ENCODE measurements at regions not wholly inside any gene's neighbourhood (a gene's known extent, or its start where the extent isn't known, plus 50 kb on each side); places are given as distances from the start of the nearest gene placed in this dataset.
A peak's percentile ranks its signal among the peaks of the same experiment; 100 is the strongest.

DNA sequence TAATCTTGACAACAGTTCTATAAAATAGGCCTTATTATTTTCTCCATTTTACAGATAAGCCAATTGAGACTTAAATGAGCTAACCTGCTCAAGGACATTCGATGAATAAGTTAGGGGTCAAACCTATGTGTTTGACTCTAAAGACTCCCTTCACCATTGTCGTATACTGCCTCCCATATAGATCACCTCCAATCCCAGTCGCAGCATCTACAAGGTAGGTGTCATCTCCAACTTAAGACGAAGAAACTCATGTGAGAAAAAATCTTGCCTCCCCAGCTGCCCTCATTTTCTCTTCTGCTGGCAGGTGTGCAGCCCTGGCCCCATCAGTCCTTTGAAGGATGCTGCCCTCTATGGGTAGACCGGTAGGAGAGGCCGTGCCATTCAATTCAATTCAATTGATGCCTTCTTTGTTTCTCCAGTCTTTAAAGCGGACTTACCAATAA is 75.2 kb upstream of the SMARCA2 start:
- peak; percentile 77 for DNase-seq

DNA sequence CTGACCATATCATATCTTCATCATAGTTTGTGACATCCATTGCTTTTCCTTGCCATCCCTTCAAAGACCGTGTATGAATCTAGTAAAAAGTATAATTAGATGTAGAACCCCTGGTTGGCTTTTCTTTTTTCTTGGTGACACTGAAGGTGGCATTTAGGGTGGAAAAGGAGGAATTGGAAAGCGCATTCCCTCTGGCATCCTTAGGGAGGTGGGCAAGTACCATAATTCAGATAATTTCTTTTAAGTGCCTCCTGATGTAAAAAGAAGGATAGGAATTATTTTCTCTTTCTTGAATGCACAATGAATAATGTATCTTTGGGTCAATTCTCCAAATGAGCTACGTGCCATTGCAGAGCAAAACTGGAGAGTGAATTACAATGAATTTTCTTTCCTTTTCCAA is 73.2 kb upstream of the SMARCA2 start:
- DNase-seq, result no peak

GRCh38 chr9:1946526-1947283 is 68.4 kb upstream of the SMARCA2 start:
- DNase-seq, result no peak

- no peak for DNase-seq
Observed at GRCh38 chr9:1947438-1947837, 67.7 kb upstream of the SMARCA2 start.

GRCh38 chr9:1948541-1948940 is 66.6 kb upstream of the SMARCA2 start:
- DNase-seq, result no peak

DNA sequence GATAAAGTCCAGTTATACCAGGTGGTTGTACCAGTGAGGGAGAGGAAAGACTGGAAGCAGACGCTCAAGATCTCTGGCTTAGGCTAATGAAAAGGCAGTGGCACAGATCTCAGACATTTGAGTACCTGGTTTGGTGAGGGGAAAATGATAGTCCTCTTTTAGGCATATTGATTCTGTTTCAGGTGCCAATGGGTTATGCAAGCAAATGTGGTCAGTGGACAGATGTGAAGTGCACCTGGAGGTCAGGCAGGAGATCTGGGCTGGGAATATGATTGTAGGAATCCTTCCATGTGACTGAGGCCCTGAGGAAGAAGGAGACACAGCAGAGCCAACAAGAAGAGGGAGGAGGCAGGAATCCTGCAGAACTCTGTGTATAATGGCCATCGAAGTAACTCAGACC is 63.7 kb upstream of the SMARCA2 start:
- no peak for DNase-seq

- no peak for DNase-seq
Observed at GRCh38 chr9:1952001-1952400, 63.1 kb upstream of the SMARCA2 start.

DNA sequence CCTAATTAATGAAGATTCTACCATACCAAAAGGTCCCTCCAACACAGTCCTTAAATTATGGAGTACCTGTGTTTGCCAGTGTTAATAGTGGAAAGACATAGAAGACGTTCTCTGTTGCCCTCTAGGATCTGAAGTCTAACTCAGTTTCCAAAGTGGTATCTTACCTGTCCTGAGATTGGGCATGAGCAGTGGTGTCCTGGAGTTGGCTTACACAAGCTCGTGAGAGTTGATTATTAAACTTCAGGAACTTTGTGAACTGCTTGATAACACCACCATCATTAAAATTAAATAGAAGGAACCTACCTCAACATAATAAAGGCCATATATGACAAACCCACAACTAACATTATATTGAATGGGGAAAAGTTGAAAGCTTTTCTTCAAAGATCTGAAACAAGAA is 60.9 kb upstream of the SMARCA2 start:
- DNase-seq, result no peak

DNA sequence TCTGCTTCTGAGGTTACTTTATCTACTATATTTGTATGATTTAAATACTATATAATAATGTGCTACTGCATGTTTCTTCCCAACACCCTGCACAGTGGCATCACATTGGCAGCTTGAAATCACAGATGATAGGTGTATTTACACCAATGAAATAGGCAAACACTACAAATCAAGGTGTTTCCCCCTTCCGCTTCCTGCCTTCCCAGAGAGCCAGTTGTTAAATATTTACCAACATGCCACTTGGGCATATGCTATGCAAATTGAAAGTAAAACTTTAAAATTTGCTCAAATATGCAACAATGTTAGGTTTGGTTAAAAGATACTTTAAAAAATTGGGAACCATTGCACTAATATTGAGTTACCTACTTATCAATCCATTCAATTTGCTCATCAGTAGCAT is 58.2 kb upstream of the SMARCA2 start:
- no peak for DNase-seq

GRCh38 chr9:1957856-1958255 is 57.3 kb upstream of the SMARCA2 start:
- no peak for DNase-seq

DNA sequence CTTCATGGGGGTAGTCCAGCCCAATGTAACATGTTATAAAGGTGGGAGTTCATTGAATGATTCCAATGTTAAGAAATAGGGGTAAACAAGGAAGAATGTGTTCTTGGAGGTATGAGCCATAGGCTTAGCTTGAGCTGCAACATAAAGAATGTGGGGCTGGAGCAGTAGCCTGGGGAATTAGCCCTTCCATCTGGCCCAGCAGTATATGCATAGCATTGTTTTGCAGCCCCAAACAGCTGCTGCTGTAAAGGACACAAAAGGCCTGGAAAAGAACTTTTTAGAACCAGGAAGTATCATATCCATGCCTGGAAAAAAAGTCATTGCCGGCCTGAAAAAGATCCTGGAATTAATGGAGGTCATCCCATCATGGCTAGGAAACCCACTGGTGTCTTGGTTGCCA is 55.8 kb upstream of the SMARCA2 start:
- DNase-seq, result no peak

- no peak for DNase-seq
Observed at GRCh38 chr9:1960342-1961042, 54.7 kb upstream of the SMARCA2 start.

- DNase-seq, result no peak
Observed at GRCh38 chr9:1962122-1962521, 53.0 kb upstream of the SMARCA2 start.

DNA sequence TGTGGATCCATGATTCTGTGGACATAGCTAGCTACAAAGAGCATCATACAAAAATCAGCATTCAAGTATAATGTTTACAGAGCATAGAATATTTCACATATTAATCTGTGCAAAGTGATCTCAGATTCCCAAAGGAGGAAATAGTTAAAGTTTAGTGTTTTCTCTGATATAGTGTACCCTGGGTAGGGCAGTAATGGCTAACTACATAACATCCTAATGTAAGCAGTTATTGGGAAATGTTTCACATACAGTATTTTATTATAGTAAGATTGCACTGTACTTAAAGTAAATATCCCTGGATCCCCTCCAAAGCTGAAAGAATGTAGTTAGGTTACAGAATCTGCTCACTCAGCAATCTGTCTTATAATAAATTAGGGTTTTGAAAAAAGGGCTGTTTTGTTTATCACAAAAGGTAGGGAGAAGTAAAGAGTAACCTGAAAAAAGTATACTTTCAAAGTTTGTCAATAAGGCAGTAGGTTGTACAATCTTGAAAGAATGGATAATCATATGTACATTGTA is 52.5 kb upstream of the SMARCA2 start:
- no peak for DNase-seq

- DNase-seq, result no peak
Observed at GRCh38 chr9:1964093-1964492, 51.1 kb upstream of the SMARCA2 start.

Measured in activated CD4-positive, alpha-beta T cell treated with anti-CD3 and anti-CD28 coated beads, Interleukin-2, Interleukin-6, amounts not matched to agents 100 ng/mL and 50 ng/mL, durations not matched to agents 16 hours and 8 hours (primary cell).